GM12873 (cell line): ENCODE measurements at regions not wholly inside any gene's neighbourhood (a gene's known extent, or its start where the extent isn't known, plus 50 kb on each side); places are given as distances from the start of the nearest gene placed in this dataset.

Source experiments
- CTCF ChIP-seq: IDR thresholded peaks from 2 replicates; pipeline ENCODE4 v1.5.1; 2012; ENCODE audit warnings: low read depth, mild to moderate bottlenecking, moderate library complexity, low read length, control low read depth; ENCODE audit not compliant: insufficient read depth; ENCODE audit errors: missing control alignments

- TF ChIP-seq CTCF: no peak
Observed at GRCh38 chr6:148619891-148620290, 126.9 kb upstream of the UST start.

GRCh38 chr6:148620579-148621298 is 126.1 kb upstream of the UST start:
- TF ChIP-seq CTCF: no peak

- no peak for TF ChIP-seq CTCF
Observed at GRCh38 chr6:148625609-148626008, 121.2 kb upstream of the UST start.

- no peak for TF ChIP-seq CTCF
Observed at GRCh38 chr6:148628251-148628650, 118.6 kb upstream of the UST start.

GRCh38 chr6:148629181-148629580 is 117.6 kb upstream of the UST start:
- TF ChIP-seq CTCF: no peak

GRCh38 chr6:148629592-148630465 is 117.0 kb upstream of the UST start:
- TF ChIP-seq CTCF: no peak

- no peak for TF ChIP-seq CTCF
Observed at GRCh38 chr6:148635070-148635743, 111.6 kb upstream of the UST start.
